ENCODE measurements at regions not wholly inside any gene's neighbourhood (a gene's known extent, or its start where the extent isn't known, plus 50 kb on each side); places are given as distances from the start of the nearest gene placed in this dataset.

DNA sequence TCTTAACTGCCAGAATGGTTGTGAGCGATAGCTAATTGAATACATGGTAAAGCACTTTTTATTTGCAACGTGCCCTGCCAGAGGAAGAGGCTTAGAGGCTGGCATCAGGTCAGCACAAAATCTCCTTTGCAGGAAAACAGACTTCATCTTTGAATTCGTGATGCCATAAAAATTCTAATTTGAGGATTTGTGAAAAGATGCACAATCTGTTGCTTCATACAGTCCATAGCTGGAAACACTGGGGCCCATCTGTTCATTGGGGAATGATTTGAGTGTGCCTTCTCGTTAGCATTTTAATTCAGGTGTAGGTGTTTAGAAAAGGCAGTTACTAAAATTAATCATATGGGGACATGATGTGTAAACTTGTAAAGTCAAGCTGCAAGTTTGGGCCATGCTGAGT lies 876.0 kb downstream of the SLC4A3 start:
- TF ChIP-seq, protein P1, sequence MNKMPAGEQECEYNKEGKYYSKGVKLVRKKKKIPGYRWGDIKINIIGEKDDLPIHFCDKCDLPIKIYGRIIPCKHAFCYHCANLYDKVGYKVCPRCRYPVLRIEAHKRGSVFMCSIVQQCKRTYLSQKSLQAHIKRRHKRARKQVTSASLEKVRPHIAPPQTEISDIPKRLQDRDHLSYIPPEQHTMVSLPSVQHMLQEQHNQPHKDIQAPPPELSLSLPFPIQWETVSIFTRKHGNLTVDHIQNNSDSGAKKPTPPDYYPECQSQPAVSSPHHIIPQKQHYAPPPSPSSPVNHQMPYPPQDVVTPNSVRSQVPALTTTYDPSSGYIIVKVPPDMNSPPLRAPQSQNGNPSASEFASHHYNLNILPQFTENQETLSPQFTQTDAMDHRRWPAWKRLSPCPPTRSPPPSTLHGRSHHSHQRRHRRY (tag by site-specific recombination; IDR thresholded peaks at IDR 0.05) = no peak
- TF ChIP-seq MEIS1 (CRISPR knock-in tag; IDR thresholded peaks at IDR 0.05; ENCODE audit: borderline replicate concordance) (no peak), ZNF274 (IDR thresholded peaks at IDR 0.05; ENCODE audit: low read length) (no peak), ZNF274 (tag by site-specific recombination; IDR thresholded peaks at IDR 0.05; ENCODE audit: borderline replicate concordance) (no peak), ZSCAN16 (tag by site-specific recombination; IDR thresholded peaks at IDR 0.05) (no peak)
- TF ChIP-seq, protein P2, sequence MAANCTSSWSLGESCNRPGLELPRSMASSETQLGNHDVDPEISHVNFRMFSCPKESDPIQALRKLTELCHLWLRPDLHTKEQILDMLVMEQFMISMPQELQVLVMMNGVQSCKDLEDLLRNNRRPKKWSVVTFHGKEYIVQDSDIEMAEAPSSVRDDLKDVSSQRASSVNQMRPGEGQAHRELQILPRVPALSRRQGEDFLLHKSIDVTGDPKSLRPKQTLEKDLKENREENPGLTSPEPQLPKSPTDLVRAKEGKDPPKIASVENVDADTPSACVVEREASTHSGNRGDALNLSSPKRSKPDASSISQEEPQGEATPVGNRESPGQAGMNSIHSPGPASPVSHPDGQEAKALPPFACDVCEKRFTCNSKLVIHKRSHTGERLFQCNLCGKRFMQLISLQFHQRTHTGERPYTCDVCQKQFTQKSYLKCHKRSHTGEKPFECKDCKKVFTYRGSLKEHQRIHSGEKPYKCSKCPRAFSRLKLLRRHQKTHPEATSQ (tag by site-specific recombination; IDR thresholded peaks at IDR 0.05) = no peak
- CTCF ChIA-PET = no interaction called here
- POLR2A ChIA-PET = no interaction called here

GRCh38 chr2:220504938-220505503 lies 877.6 kb downstream of the SLC4A3 start:
- Histone ChIP-seq H3K4me1 (ENCODE audit: control insufficient read depth, insufficient read depth, low read length) (no peaks in the 10 kb centered on the region), H3K9me3 (ENCODE audit: control insufficient read depth, insufficient read depth, low read depth, low read length) (no peaks in the 10 kb centered on the region), H3K36me3 (ENCODE audit: control insufficient read depth in 2 of 2, insufficient read depth in 1 of 2, low read length in 2 of 2) (no peaks in the 10 kb centered on the region), H3K4me3 (ENCODE audit: low read depth, low read length) (no peak overlapping the region), H3K27ac (ENCODE audit: extremely low read depth, low read depth, low read length) (no peak overlapping the region)
- POLR2A ChIA-PET = no interaction called here
- CTCF ChIA-PET = interaction anchor here (0.7 kb wide), 1 partner anchor 336 kb away, joined by 4 read pairs; no protein-coding TSS in a partner anchor
- TF ChIP-seq HOXD13 (CRISPR knock-in tag; IDR thresholded peaks at IDR 0.05; ENCODE audit: borderline replicate concordance) (peak; percentile 66), ZNF19 (tag by site-specific recombination; IDR thresholded peaks at IDR 0.05; ENCODE audit: low read depth) (no peak), ZNF398 (tag by site-specific recombination; IDR thresholded peaks at IDR 0.05) (peak; percentile 74), ZNF202 (tag by site-specific recombination; IDR thresholded peaks at IDR 0.05; ENCODE audit: borderline replicate concordance) (no peak), GLI4 (tag by site-specific recombination; IDR thresholded peaks at IDR 0.05) (no peak), ZBTB20 (tag by site-specific recombination; IDR thresholded peaks at IDR 0.05) (peak; percentile 69), GLI2 (tag by site-specific recombination; IDR thresholded peaks at IDR 0.05; ENCODE audit: borderline replicate concordance, low read depth) (no peak)
- TF ChIP-seq, protein P3, sequence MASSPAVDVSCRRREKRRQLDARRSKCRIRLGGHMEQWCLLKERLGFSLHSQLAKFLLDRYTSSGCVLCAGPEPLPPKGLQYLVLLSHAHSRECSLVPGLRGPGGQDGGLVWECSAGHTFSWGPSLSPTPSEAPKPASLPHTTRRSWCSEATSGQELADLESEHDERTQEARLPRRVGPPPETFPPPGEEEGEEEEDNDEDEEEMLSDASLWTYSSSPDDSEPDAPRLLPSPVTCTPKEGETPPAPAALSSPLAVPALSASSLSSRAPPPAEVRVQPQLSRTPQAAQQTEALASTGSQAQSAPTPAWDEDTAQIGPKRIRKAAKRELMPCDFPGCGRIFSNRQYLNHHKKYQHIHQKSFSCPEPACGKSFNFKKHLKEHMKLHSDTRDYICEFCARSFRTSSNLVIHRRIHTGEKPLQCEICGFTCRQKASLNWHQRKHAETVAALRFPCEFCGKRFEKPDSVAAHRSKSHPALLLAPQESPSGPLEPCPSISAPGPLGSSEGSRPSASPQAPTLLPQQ (tag by site-specific recombination; IDR thresholded peaks at IDR 0.05) = peak; percentile 49

More for the DNA sequence above, 876.0 kb downstream of the SLC4A3 start:
- Histone ChIP-seq H3K36me3 (ENCODE audit: control insufficient read depth in 2 of 2, insufficient read depth in 1 of 2, low read length in 2 of 2) (no peaks in the 10 kb centered on the region), H3K4me3 (ENCODE audit: low read depth, low read length) (no peak overlapping the region), H3K9me3 (ENCODE audit: control insufficient read depth, insufficient read depth, low read depth, low read length) (no peaks in the 10 kb centered on the region), H3K4me1 (ENCODE audit: control insufficient read depth, insufficient read depth, low read length) (no peaks in the 10 kb centered on the region), H3K27ac (ENCODE audit: extremely low read depth, low read depth, low read length) (no peak overlapping the region)

DNA sequence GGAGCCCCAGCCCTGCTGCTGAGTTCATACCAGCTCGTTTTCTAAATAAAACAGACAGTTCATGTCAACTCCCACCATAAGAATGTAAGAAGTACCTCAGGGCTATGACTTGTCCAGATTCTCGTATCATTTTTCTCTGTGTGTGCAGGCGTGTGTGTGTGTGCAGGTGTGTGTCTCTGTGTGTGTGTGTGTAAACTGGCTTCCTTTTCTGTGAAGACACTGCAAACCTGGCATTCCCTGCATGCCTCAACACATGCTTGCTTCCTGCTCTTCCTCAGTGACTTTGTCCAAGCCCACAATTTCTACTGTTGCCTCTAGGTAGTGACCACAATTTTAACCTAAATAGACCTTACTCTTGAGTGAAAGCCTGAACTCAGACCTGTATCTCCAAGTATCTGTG lies 879.0 kb downstream of the SLC4A3 start:
- no peak overlapping the region for H3K27ac ChIP-seq (ENCODE audit: extremely low read depth, low read depth, low read length)
- no peak overlapping the region for H3K4me3 ChIP-seq (ENCODE audit: low read depth, low read length)
- H3K4me1 ChIP-seq (ENCODE audit: control insufficient read depth, insufficient read depth, low read length) = no peaks in the 10 kb centered on the region
- no peaks in the 10 kb centered on the region for H3K9me3 ChIP-seq (ENCODE audit: control insufficient read depth, insufficient read depth, low read depth, low read length)
- no peaks in the 10 kb centered on the region for H3K36me3 ChIP-seq (ENCODE audit: control insufficient read depth in 2 of 2, insufficient read depth in 1 of 2, low read length in 2 of 2)
- TF ChIP-seq ZNF707 (tag by site-specific recombination; IDR thresholded peaks at IDR 0.05) = no peak
- TF ChIP-seq ZNF114 (tag by site-specific recombination; IDR thresholded peaks at IDR 0.05) = no peak
- no peak for TF ChIP-seq ZNF335 (tag by site-specific recombination; conservative IDR thresholded peaks at IDR 0.05)
- POLR2A ChIA-PET = no interaction called here
- CTCF ChIA-PET = interaction anchor here (1.2 kb wide), 1 partner anchor 13 kb away, joined by 3 read pairs; no protein-coding TSS in a partner anchor
